Sigmoid colon (tissue), 4 donors: ENCODE measurements at regions not wholly inside any gene's neighbourhood (a gene's known extent, or its start where the extent isn't known, plus 50 kb on each side); places are given as distances from the start of the nearest gene placed in this dataset.

Experiments
- CTCF ChIP-seq, 4 experiments: fragments of 450-650 bp in 3 of 4; fragments of 200-600 bp in 1 of 4; IDR thresholded peaks; one replicate each; pipeline ENCODE4 v1.5.1; 2016 to 2019; ENCODE audit warnings: antibody characterized with exemption in 4 of 4, mild to moderate bottlenecking in 3 of 4, moderate library complexity in 2 of 4
- POLR2AphosphoS5 ChIP-seq, 4 donors: sonication (generic); formaldehyde crosslinking; IDR thresholded peaks; one replicate each; pipeline ENCODE4 v1.6.1; 2017; ENCODE audit warnings: antibody characterized with exemption in 4 of 4

DNA sequence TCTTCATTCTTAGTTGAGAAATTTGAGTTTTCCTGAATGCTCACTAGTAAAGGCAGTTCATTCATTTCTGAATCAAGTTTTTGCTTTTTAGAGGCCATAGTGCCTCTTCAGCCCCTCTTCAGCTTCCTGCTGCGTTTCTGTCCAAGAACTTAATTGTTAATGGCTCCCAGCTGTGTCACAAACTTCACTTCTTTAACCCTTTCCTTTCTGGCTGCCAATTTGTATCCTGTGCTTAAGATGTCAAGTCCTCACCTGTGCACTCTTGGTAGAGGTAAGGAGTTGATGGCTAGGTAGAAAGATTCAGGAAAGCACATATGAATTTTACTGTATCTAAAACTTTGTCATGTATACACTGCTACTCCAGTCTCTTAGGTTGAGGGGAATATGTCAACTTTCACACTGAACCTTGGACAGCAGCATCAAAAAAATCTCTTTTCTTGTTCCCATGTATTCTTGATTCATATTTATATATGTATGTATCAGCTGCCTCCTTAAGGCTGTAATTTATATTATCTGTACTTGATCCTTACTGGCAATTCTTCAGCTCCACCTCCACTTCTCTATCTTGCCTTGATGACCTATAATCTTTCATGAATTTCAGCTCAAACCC lies 612.8 kb downstream of the LMO4 start:
- TF ChIP-seq CTCF (IDR thresholded peaks at IDR 0.05) (no peak), POLR2AphosphoS5 (IDR thresholded peaks at IDR 0.05) (no peak)
